CD4-positive, alpha-beta T cell (primary cell): ENCODE measurements at regions not wholly inside any gene's neighbourhood (a gene's known extent, or its start where the extent isn't known, plus 50 kb on each side); places are given as distances from the start of the nearest gene placed in this dataset.

Experiments used
- ATAC-seq: fragments of 200-7000 bp; cut with Tn5 transposase; one replicate; pipeline ENCODE4 v1.10.0; 2022; ENCODE audit warnings: mild to moderate bottlenecking; ENCODE audit not compliant: poor library complexity
- CTCF ChIA-PET: fragments of 350-600 bp; sonication (Branson Sonifier 250); formaldehyde crosslinking; loops from one replicate; lab custom pipeline; 2021; ENCODE audit warnings: antibody characterized with exemption, inconsistent platforms; lab: Charles Lee
- POLR2A ChIA-PET: fragments of 350-600 bp; sonication (Branson Sonifier 250); formaldehyde crosslinking; loops from one replicate; lab custom pipeline; 2021; ENCODE audit warnings: antibody characterized with exemption, inconsistent platforms; lab: Charles Lee
- DNase-seq, 14 experiments: peaks; one replicate each; pipeline ENCODE4 v3.0.0-alpha.2; 2013 to 2020; ENCODE audit warnings: mixed read lengths in 2 of 14
- H3K27ac ChIP-seq, 2 donors: one replicate each; pipeline versions ENCODE4 v1.5.1 to v1.7.0; 2013; ENCODE audit warnings: low read length in 2 of 2, low read depth in 1 of 2, mild to moderate bottlenecking in 1 of 2
- H3K27me3 ChIP-seq, 2 experiments: 1 replicate in 1 of 2; 2 replicates in 1 of 2; pipeline versions ENCODE4 v1.6.1 to v1.7.0; 2013; ENCODE audit warnings: low read length in 2 of 2, control low read depth in 1 of 2, mild to moderate bottlenecking in 1 of 2, moderate library complexity in 1 of 2; ENCODE audit not compliant: insufficient read depth in 2 of 2, control insufficient read depth in 1 of 2
- H3K36me3 ChIP-seq: one replicate; pipeline ENCODE4 v1.6.1; 2013; ENCODE audit warnings: low read length, control low read depth; ENCODE audit not compliant: insufficient read depth
- H3K4me1 ChIP-seq: one replicate; pipeline ENCODE4 v1.6.1; 2013; ENCODE audit warnings: low read length, control low read depth; ENCODE audit not compliant: insufficient read depth
- H3K4me3 ChIP-seq: one replicate; pipeline ENCODE4 v1.5.1; 2013; ENCODE audit warnings: mild to moderate bottlenecking, low read length, moderate library complexity
- H3K9me3 ChIP-seq, 2 experiments: 1 replicate in 1 of 2; 2 replicates in 1 of 2; pipeline versions ENCODE4 v1.6.1 to v1.7.0; 2013; ENCODE audit warnings: low read length in 2 of 2, mild to moderate bottlenecking in 2 of 2, control low read depth in 1 of 2, moderate library complexity in 1 of 2; ENCODE audit not compliant: control insufficient read depth in 1 of 2, insufficient read depth in 1 of 2
- H3K27ac Mint-ChIP-seq: one replicate; pipeline ENCODE4 v1.8.0; 2020; ENCODE audit warnings: mixed read lengths
- H3K27me3 Mint-ChIP-seq: one replicate; pipeline ENCODE4 v1.8.0; 2021; ENCODE audit warnings: mixed read lengths
- H3K36me3 Mint-ChIP-seq: one replicate; pipeline ENCODE4 v1.8.0; 2021; ENCODE audit warnings: low read depth, mixed read lengths
- H3K4me1 Mint-ChIP-seq: one replicate; pipeline ENCODE4 v1.8.0; 2021; ENCODE audit warnings: low read depth, mixed read lengths
- H3K4me3 Mint-ChIP-seq: one replicate; pipeline ENCODE4 v1.8.0; 2020; ENCODE audit warnings: mild to moderate bottlenecking, mixed read lengths
- H3K9me3 Mint-ChIP-seq: one replicate; pipeline ENCODE4 v1.8.0; 2020; ENCODE audit warnings: mixed read lengths
- intact Hi-C, 2 experiments: fragments of 100-400 bp; cut with DNase I in 1 of 2; cut with micrococcal nuclease in 1 of 2; formaldehyde crosslinking; loops; one replicate each; pipeline versions ENCODE4 v1.15.1 to v1.9.0; 2023 to 2025; cut with DNase I, micrococcal nuclease
- TF ChIP-seq, protein P1 (sequence below): fragments of 200-600 bp; IDR thresholded peaks from one replicate; pipeline ENCODE4 v1.8.0; 2022; ENCODE audit warnings: antibody characterized with exemption, mild to moderate bottlenecking

DNA sequence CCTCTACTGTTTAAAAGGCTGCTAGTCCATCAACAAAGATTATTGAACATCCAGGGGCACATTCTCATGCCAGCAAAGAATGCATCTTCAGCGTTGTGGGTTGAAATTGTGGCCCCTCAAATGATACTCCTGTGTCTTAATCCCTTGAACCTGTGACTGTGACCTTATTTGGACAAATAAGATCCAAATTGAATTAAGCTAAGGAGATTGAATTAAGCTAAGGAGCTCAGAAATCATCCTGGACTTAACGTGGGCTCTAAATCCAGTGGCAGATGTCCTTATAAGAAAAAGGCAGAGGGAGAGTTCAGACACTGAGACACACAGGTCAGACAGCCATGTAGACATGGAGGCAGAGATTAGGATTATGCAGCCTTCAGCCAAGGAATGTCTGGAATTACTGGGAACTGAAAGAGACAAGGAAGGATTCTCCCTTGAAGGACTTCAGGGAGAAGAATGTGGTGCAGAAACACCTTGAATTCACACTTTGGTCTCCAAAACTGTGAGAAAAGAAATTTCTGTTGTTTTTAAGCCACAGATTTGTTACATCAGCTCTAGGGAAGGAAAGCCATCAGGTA, 57.3 kb upstream of the SLC24A5 start:
- Histone ChIP-seq H3K4me1 (no peaks in the 10 kb centered on the region), H3K27me3 (no peaks in the 10 kb centered on the region), H3K9me3 (no peaks in the 10 kb centered on the region), H3K27ac (no peak overlapping the region), H3K36me3 (no peaks in the 10 kb centered on the region), H3K4me3 (no peak overlapping the region)
- no peak for ATAC-seq
- no peak overlapping the region for H3K4me3 Mint-ChIP-seq
- H3K27me3 Mint-ChIP-seq: no peaks in the 10 kb centered on the region
- ChIA-PET POLR2A (no interaction called here), CTCF (interaction anchor here (0.7 kb wide), 1 partner anchor 20 kb away, joined by 4 read pairs; no protein-coding TSS in a partner anchor)
- no peak overlapping the region for H3K27ac Mint-ChIP-seq
- intact Hi-C loops: no loop called here
- H3K36me3 Mint-ChIP-seq: no peaks in the 10 kb centered on the region
- H3K9me3 Mint-ChIP-seq: no peaks in the 10 kb centered on the region
- TF ChIP-seq, protein P1, sequence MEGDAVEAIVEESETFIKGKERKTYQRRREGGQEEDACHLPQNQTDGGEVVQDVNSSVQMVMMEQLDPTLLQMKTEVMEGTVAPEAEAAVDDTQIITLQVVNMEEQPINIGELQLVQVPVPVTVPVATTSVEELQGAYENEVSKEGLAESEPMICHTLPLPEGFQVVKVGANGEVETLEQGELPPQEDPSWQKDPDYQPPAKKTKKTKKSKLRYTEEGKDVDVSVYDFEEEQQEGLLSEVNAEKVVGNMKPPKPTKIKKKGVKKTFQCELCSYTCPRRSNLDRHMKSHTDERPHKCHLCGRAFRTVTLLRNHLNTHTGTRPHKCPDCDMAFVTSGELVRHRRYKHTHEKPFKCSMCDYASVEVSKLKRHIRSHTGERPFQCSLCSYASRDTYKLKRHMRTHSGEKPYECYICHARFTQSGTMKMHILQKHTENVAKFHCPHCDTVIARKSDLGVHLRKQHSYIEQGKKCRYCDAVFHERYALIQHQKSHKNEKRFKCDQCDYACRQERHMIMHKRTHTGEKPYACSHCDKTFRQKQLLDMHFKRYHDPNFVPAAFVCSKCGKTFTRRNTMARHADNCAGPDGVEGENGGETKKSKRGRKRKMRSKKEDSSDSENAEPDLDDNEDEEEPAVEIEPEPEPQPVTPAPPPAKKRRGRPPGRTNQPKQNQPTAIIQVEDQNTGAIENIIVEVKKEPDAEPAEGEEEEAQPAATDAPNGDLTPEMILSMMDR: no peak
- no peak for DNase-seq
- no peaks in the 10 kb centered on the region for H3K4me1 Mint-ChIP-seq

DNA sequence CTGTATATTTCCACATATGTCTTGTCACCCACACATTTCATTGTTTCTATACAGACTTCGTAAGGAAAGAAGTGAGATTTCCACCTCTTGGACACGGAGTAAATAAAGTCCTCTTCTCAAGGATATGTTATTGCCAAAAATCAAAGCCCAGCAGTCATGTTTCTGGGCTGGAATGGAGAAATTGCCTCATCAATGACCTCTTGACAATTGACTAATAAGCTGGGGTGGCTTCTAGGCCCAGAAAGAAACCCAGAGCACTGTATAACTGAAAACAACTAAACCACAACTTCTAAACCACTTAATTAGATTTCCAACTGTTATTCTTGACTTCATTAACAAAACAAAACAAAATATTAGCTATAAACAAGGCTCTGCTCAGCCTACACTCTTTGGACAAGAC, 56.4 kb upstream of the SLC24A5 start:
- TF ChIP-seq, protein P1: no peak
- Histone ChIP-seq H3K4me1 (no peaks in the 10 kb centered on the region), H3K27me3 (no peaks in the 10 kb centered on the region), H3K27ac (no peak overlapping the region), H3K4me3 (no peak overlapping the region), H3K9me3 (no peaks in the 10 kb centered on the region), H3K36me3 (no peaks in the 10 kb centered on the region)
- ATAC-seq: no peak
- no peaks in the 10 kb centered on the region for H3K9me3 Mint-ChIP-seq
- POLR2A ChIA-PET: no interaction called here
- H3K4me1 Mint-ChIP-seq: no peaks in the 10 kb centered on the region
- no peak for DNase-seq
- H3K4me3 Mint-ChIP-seq: no peak overlapping the region
- H3K27ac Mint-ChIP-seq: no peak overlapping the region
- H3K36me3 Mint-ChIP-seq: no peaks in the 10 kb centered on the region
- H3K27me3 Mint-ChIP-seq: no peaks in the 10 kb centered on the region
- intact Hi-C loops: no loop called here
- CTCF ChIA-PET: no interaction called here

DNA sequence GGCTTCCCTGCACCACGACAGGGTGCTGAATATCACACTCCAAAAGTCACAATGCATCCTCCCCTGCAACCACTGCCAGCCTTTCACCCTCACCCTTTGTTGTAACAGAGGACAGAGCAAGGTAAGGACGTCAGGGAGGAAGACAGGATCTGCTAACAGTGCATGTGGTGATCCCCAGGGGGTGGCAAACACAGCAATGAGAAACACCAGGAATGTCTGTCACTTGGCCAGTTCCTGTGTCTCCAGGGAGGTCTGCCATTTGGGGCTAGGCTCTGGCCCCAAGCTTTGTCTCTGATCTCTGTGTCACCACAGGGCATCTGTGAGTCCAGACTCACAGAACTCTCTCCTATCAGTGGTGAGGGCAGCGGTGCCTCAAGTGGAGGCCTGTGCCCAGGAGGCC, 54.3 kb upstream of the SLC24A5 start:
- DNase-seq: no peak
- Mint-ChIP-seq H3K9me3 (no peaks in the 10 kb centered on the region), H3K27me3 (no peaks in the 10 kb centered on the region), H3K4me1 (no peaks in the 10 kb centered on the region), H3K27ac (no peak overlapping the region), H3K36me3 (no peaks in the 10 kb centered on the region), H3K4me3 (no peak overlapping the region)
- TF ChIP-seq, protein P1: no peak
- ChIA-PET CTCF (no interaction called here), POLR2A (no interaction called here)
- Histone ChIP-seq H3K4me3 (no peak overlapping the region), H3K27me3 (no peaks in the 10 kb centered on the region), H3K9me3 (no peaks in the 10 kb centered on the region), H3K4me1 (no peaks in the 10 kb centered on the region), H3K27ac (no peak overlapping the region), H3K36me3 (no peaks in the 10 kb centered on the region)
- ATAC-seq: no peak
- intact Hi-C loops: no loop called here
